ENCODE measurements at regions not wholly inside any gene's neighbourhood (a gene's known extent, or its start where the extent isn't known, plus 50 kb on each side); places are given as distances from the start of the nearest gene placed in this dataset.

GRCh38 chr11:17150521-17150920 lies 57.3 kb downstream of the PIK3C2A start:
- Histone ChIP-seq H3K27ac (replicated peaks) (peak overlapping the region; percentile 50), H3K27me3 (ENCODE audit: low read depth) (no peaks in the 10 kb centered on the region), H3K9me3 (replicated peaks) (no peaks in the 10 kb centered on the region), H3K4me1 (peaks cover 79% of the 10 kb centered on the region), H3K4me3 (no peak overlapping the region), H3K36me3 (peaks cover 21% of the 10 kb centered on the region)
- intact Hi-C loops (cut with micrococcal nuclease), result no loop called here
- no peak for TF ChIP-seq CTCF (IDR thresholded peaks at IDR 0.05; ENCODE audit: borderline replicate concordance)
- DNase-seq, result no peak

GRCh38 chr11:17148536-17148935 lies 59.2 kb downstream of the PIK3C2A start:
- DNase-seq, result no peak
- intact Hi-C loops (cut with micrococcal nuclease), result loop anchor here (10.0 kb wide), 1 partner anchor 56 kb away; the partner anchor contains the start of gene PIK3C2A
- peaks cover 69% of the 10 kb centered on the region for H3K4me1 ChIP-seq
- no peaks in the 10 kb centered on the region for H3K9me3 ChIP-seq (replicated peaks)
- H3K36me3 ChIP-seq, result peaks cover 33% of the 10 kb centered on the region
- no peak for TF ChIP-seq CTCF (IDR thresholded peaks at IDR 0.05; ENCODE audit: borderline replicate concordance)
- no peaks in the 10 kb centered on the region for H3K27me3 ChIP-seq (ENCODE audit: low read depth)
- no peak overlapping the region for H3K27ac ChIP-seq (replicated peaks)
- H3K4me3 ChIP-seq, result no peak overlapping the region

- H3K27ac ChIP-seq (replicated peaks), result no peak overlapping the region
- no peaks in the 10 kb centered on the region for H3K9me3 ChIP-seq (replicated peaks)
- H3K27me3 ChIP-seq (ENCODE audit: low read depth), result no peaks in the 10 kb centered on the region
- TF ChIP-seq CTCF (IDR thresholded peaks at IDR 0.05; ENCODE audit: borderline replicate concordance), result no peak
- intact Hi-C loops (cut with micrococcal nuclease), result loop anchor here (10.0 kb wide), 1 partner anchor 59 kb away; the partner anchor contains the start of gene PIK3C2A
- no peak for DNase-seq
- peaks cover 38% of the 10 kb centered on the region for H3K36me3 ChIP-seq
- H3K4me3 ChIP-seq, result no peak overlapping the region
- H3K4me1 ChIP-seq, result peaks cover 44% of the 10 kb centered on the region
Measured at GRCh38 chr11:17145972-17146371, 61.8 kb downstream of the PIK3C2A start.

- Histone ChIP-seq H3K4me3 (no peak overlapping the region), H3K27me3 (ENCODE audit: low read depth) (no peaks in the 10 kb centered on the region), H3K9me3 (replicated peaks) (no peaks in the 10 kb centered on the region), H3K4me1 (peaks cover 17% of the 10 kb centered on the region), H3K36me3 (peaks cover 37% of the 10 kb centered on the region), H3K27ac (replicated peaks) (no peak overlapping the region)
- no peak for DNase-seq
- intact Hi-C loops (cut with micrococcal nuclease), result loop anchor here (10.0 kb wide), 1 partner anchor 62 kb away; the partner anchor contains the start of gene PIK3C2A
- no peak for TF ChIP-seq CTCF (IDR thresholded peaks at IDR 0.05; ENCODE audit: borderline replicate concordance)
Measured at GRCh38 chr11:17142450-17142849, 65.0 kb upstream of the RPS13 start.

GRCh38 chr11:17141156-17141555 lies 63.7 kb upstream of the RPS13 start:
- Histone ChIP-seq H3K27ac (replicated peaks) (no peak overlapping the region), H3K4me3 (no peak overlapping the region), H3K9me3 (replicated peaks) (no peaks in the 10 kb centered on the region), H3K4me1 (peaks cover 10% of the 10 kb centered on the region), H3K27me3 (ENCODE audit: low read depth) (no peaks in the 10 kb centered on the region), H3K36me3 (peaks cover 39% of the 10 kb centered on the region)
- no peak for TF ChIP-seq CTCF (IDR thresholded peaks at IDR 0.05; ENCODE audit: borderline replicate concordance)
- intact Hi-C loops (cut with micrococcal nuclease), result loop anchor here (10.0 kb wide), 1 partner anchor 64 kb away; the partner anchor contains the start of gene PIK3C2A
- no peak for DNase-seq

Data from left ventricle myocardium inferior (tissue), 1 donor.